Neural cell (in vitro differentiated cells): ENCODE measurements at regions not wholly inside any gene's neighbourhood (a gene's known extent, or its start where the extent isn't known, plus 50 kb on each side); places are given as distances from the start of the nearest gene placed in this dataset.
A peak's percentile ranks its signal among the peaks of the same experiment; 100 is the strongest.

Source experiments
- H2AFZ ChIP-seq: fragments of 200-600, 300-800 bp; sonication (generic), shearing (Covaris generic); 2 replicates; pipeline ENCODE4 v1.6.0; 2014; ENCODE audit warnings: low read depth, mild to moderate bottlenecking, antibody characterized with exemption, low read length, moderate library complexity
- H3F3A ChIP-seq: fragments of 200-600 bp; shearing (Covaris generic); 2 replicates; pipeline ENCODE4 v1.6.1; 2016; ENCODE audit warnings: mild to moderate bottlenecking, moderate library complexity, mixed read lengths, antibody characterized with exemption, low read length; ENCODE audit not compliant: insufficient read depth, poor library complexity, severe bottlenecking
- H3K27ac ChIP-seq: fragments of 200-600, 300-800 bp; sonication (generic), shearing (Covaris generic); 2 replicates; pipeline ENCODE4 v1.5.1; 2014; ENCODE audit warnings: mild to moderate bottlenecking, low read length, moderate library complexity
- H3K27me3 ChIP-seq: fragments of 300-800, 200-600 bp; sonication (generic), shearing (Covaris generic); 2 replicates; pipeline ENCODE4 v1.6.0; 2014; ENCODE audit warnings: mild to moderate bottlenecking, low read depth, low read length, moderate library complexity; ENCODE audit not compliant: insufficient read depth
- H3K36me3 ChIP-seq: fragments of 300-800, 200-600 bp; sonication (generic), shearing (Covaris generic); 2 replicates; pipeline ENCODE4 v1.5.1; 2014; ENCODE audit warnings: mild to moderate bottlenecking, antibody characterized with exemption, low read length, moderate library complexity; ENCODE audit not compliant: insufficient read depth
- H3K4me2 ChIP-seq: fragments of 300-800, 200-600 bp; sonication (generic), shearing (Covaris generic); 2 replicates; pipeline ENCODE4 v1.6.0; 2014; ENCODE audit warnings: mild to moderate bottlenecking, low read length
- H3K4me3 ChIP-seq: fragments of 300-800, 200-600 bp; sonication (generic), shearing (Covaris generic); 2 replicates; pipeline ENCODE4 v1.5.1; 2014; ENCODE audit warnings: mild to moderate bottlenecking, low read length, moderate library complexity
- H3K79me2 ChIP-seq: fragments of 200-600 bp; shearing (Covaris generic); replicated peaks from 2 replicates; pipeline ENCODE4 v1.6.0; 2014; ENCODE audit warnings: mild to moderate bottlenecking, low read length, moderate library complexity; ENCODE audit not compliant: insufficient read depth
- H3K9ac ChIP-seq: fragments of 300-800, 200-600 bp; sonication (generic), shearing (Covaris generic); 2 replicates; pipeline ENCODE4 v1.6.1; 2016; ENCODE audit warnings: mild to moderate bottlenecking, low read length, mixed read lengths
- H3K9me2 ChIP-seq: fragments of 200-600 bp; shearing (Covaris generic); 2 replicates; pipeline ENCODE4 v1.6.1; 2016; ENCODE audit warnings: mild to moderate bottlenecking, low read length, mixed read lengths; ENCODE audit not compliant: insufficient read depth
- H3K9me3 ChIP-seq: fragments of 200-600, 300-800 bp; sonication (generic), shearing (Covaris generic); 2 replicates; pipeline ENCODE4 v1.6.1; 2016; ENCODE audit warnings: mild to moderate bottlenecking, mixed run types, low read length, moderate library complexity, mixed read lengths
- H4K20me1 ChIP-seq: fragments of 200-600 bp; shearing (Covaris generic); 2 replicates; pipeline ENCODE4 v1.6.1; 2016; ENCODE audit warnings: mild to moderate bottlenecking, mixed run types; ENCODE audit not compliant: insufficient read depth
- EP300 ChIP-seq: fragments of 450-650 bp; conservative IDR thresholded peaks from 2 replicates; pipeline ENCODE4 v1.6.1; 2014; ENCODE audit warnings: antibody characterized with exemption, mild to moderate bottlenecking, moderate library complexity; ENCODE audit not compliant: poor library complexity, severe bottlenecking
- EZH2 ChIP-seq: fragments of 200-600, 300-800 bp; shearing (Covaris generic), sonication (generic); IDR thresholded peaks from 2 replicates; pipeline ENCODE4 v1.6.1; 2014; ENCODE audit warnings: antibody characterized with exemption, low read length, borderline replicate concordance, mild to moderate bottlenecking; ENCODE audit not compliant: insufficient read depth, poor library complexity, severe bottlenecking
- MXI1 ChIP-seq: fragments of 450-650 bp; conservative IDR thresholded peaks from 2 replicates; pipeline ENCODE4 v1.6.1; 2014; ENCODE audit warnings: antibody characterized with exemption, mild to moderate bottlenecking; ENCODE audit not compliant: poor library complexity, severe bottlenecking
- POLR2AphosphoS5 ChIP-seq: IDR thresholded peaks from 2 replicates; pipeline ENCODE4 v1.6.1; 2012
- RAD21 ChIP-seq: fragments of 450-650 bp; conservative IDR thresholded peaks from 2 replicates; pipeline ENCODE4 v1.6.1; 2014; ENCODE audit warnings: antibody characterized with exemption, mild to moderate bottlenecking, moderate library complexity
- SMC3 ChIP-seq: fragments of 450-650 bp; conservative IDR thresholded peaks from 2 replicates; pipeline ENCODE4 v1.6.1; 2014; ENCODE audit warnings: antibody characterized with exemption, mild to moderate bottlenecking, moderate library complexity; ENCODE audit not compliant: poor library complexity
- TAF1 ChIP-seq: IDR thresholded peaks from 2 replicates; pipeline ENCODE4 v1.6.1; 2012; ENCODE audit warnings: low read depth
- TF ChIP-seq, protein P1 (sequence below): fragments of 450-650 bp; IDR thresholded peaks from 2 replicates; pipeline ENCODE4 v1.5.1; 2014; ENCODE audit warnings: antibody characterized with exemption, mild to moderate bottlenecking, moderate library complexity; ENCODE audit not compliant: poor library complexity, severe bottlenecking
- TF ChIP-seq, protein P2 (sequence below): IDR thresholded peaks from 2 replicates; pipeline ENCODE4 v1.6.1; 2012; ENCODE audit warnings: borderline replicate concordance

DNA sequence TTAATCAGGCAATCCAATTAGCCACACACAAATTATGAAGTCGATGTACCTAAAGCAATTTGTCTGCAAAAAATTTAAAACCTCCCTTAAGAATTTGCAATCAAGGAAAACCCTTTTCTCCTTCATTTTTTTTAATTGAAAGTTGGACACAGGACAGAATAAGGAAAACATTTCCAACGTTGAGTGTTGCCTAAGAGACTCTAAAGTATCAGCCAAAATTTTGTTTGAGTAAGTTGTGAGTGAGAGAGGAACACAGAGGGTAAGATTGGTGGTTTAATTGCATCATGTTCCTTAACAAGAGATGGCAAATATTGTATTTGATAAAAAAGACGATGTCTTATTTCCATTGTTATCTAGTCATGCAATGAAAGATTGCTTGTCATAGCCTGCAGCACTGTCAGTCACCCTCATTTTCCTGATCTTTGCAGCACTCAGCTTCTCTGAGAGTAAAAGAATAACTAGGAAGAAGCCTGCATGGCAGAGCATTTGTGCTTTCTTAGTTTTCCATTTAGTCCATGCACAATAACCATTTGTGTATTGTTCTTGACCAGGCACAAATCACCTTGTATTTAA is 115.5 kb downstream of the ICOS start:
- Histone ChIP-seq H3K79me2 (no peaks in the 10 kb centered on the region), H2AFZ (no peak overlapping the region), H3K27ac (no peak overlapping the region), H3K9ac (no peak overlapping the region), H3K27me3 (no peaks in the 10 kb centered on the region), H3K4me2 (no peak overlapping the region), H3K9me3 (no peaks in the 10 kb centered on the region), H3K36me3 (no peaks in the 10 kb centered on the region), H4K20me1 (no peaks in the 10 kb centered on the region), H3F3A (no peaks in the 10 kb centered on the region), H3K9me2 (no peaks in the 10 kb centered on the region), H3K4me3 (no peak overlapping the region)
- TF ChIP-seq, protein P1, sequence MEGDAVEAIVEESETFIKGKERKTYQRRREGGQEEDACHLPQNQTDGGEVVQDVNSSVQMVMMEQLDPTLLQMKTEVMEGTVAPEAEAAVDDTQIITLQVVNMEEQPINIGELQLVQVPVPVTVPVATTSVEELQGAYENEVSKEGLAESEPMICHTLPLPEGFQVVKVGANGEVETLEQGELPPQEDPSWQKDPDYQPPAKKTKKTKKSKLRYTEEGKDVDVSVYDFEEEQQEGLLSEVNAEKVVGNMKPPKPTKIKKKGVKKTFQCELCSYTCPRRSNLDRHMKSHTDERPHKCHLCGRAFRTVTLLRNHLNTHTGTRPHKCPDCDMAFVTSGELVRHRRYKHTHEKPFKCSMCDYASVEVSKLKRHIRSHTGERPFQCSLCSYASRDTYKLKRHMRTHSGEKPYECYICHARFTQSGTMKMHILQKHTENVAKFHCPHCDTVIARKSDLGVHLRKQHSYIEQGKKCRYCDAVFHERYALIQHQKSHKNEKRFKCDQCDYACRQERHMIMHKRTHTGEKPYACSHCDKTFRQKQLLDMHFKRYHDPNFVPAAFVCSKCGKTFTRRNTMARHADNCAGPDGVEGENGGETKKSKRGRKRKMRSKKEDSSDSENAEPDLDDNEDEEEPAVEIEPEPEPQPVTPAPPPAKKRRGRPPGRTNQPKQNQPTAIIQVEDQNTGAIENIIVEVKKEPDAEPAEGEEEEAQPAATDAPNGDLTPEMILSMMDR: no peak
- TF ChIP-seq EZH2 (no peak), SMC3 (no peak), EP300 (peak; percentile 73), TAF1 (no peak), POLR2AphosphoS5 (peak; percentile 50), RAD21 (no peak), MXI1 (no peak)
- TF ChIP-seq, protein P2, sequence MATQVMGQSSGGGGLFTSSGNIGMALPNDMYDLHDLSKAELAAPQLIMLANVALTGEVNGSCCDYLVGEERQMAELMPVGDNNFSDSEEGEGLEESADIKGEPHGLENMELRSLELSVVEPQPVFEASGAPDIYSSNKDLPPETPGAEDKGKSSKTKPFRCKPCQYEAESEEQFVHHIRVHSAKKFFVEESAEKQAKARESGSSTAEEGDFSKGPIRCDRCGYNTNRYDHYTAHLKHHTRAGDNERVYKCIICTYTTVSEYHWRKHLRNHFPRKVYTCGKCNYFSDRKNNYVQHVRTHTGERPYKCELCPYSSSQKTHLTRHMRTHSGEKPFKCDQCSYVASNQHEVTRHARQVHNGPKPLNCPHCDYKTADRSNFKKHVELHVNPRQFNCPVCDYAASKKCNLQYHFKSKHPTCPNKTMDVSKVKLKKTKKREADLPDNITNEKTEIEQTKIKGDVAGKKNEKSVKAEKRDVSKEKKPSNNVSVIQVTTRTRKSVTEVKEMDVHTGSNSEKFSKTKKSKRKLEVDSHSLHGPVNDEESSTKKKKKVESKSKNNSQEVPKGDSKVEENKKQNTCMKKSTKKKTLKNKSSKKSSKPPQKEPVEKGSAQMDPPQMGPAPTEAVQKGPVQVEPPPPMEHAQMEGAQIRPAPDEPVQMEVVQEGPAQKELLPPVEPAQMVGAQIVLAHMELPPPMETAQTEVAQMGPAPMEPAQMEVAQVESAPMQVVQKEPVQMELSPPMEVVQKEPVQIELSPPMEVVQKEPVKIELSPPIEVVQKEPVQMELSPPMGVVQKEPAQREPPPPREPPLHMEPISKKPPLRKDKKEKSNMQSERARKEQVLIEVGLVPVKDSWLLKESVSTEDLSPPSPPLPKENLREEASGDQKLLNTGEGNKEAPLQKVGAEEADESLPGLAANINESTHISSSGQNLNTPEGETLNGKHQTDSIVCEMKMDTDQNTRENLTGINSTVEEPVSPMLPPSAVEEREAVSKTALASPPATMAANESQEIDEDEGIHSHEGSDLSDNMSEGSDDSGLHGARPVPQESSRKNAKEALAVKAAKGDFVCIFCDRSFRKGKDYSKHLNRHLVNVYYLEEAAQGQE: no peak

DNA sequence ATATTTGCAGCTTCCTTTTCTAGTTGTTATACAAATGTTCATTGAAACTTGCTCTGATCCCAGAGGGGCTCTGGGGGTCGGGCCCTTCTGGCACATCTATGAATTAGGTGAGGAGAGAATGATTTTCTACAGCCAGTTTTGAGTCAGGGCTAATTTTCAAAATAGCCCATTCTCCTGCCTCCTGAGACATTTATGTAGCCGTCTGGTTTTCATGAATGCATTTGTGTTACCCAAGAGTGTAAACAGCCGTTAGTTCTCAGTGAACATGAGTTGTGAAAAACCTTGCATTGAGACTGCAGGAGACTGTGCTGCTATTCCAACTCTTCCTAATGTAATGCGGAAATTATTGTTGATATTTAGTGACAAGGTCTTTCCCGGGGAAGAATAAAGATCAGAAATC is 122.5 kb downstream of the ICOS start:
- Histone ChIP-seq H2AFZ (no peak overlapping the region), H3K4me3 (no peak overlapping the region), H3K4me2 (no peak overlapping the region), H3K27me3 (no peaks in the 10 kb centered on the region), H3K9me2 (no peaks in the 10 kb centered on the region), H3K9ac (no peak overlapping the region), H3K79me2 (no peaks in the 10 kb centered on the region), H4K20me1 (no peaks in the 10 kb centered on the region), H3K9me3 (no peaks in the 10 kb centered on the region), H3K36me3 (no peaks in the 10 kb centered on the region), H3K27ac (no peak overlapping the region), H3F3A (no peaks in the 10 kb centered on the region)
- TF ChIP-seq MXI1: no peak
- TF ChIP-seq, protein P2: peak; percentile 29
